ENCODE measurements at regions not wholly inside any gene's neighbourhood (a gene's known extent, or its start where the extent isn't known, plus 50 kb on each side); places are given as distances from the start of the nearest gene placed in this dataset.

- Histone ChIP-seq H3K27ac (no peak overlapping the region), H3K36me3 (no peaks in the 10 kb centered on the region), H3K4me3 (no peak overlapping the region), H3K9me3 (no peaks in the 10 kb centered on the region), H3K4me1 (no peaks in the 10 kb centered on the region), H3K27me3 (replicated peaks in 1 of 7) (no peaks in the 10 kb centered on the region)
- no peak for DNase-seq
- TF ChIP-seq, protein P1, sequence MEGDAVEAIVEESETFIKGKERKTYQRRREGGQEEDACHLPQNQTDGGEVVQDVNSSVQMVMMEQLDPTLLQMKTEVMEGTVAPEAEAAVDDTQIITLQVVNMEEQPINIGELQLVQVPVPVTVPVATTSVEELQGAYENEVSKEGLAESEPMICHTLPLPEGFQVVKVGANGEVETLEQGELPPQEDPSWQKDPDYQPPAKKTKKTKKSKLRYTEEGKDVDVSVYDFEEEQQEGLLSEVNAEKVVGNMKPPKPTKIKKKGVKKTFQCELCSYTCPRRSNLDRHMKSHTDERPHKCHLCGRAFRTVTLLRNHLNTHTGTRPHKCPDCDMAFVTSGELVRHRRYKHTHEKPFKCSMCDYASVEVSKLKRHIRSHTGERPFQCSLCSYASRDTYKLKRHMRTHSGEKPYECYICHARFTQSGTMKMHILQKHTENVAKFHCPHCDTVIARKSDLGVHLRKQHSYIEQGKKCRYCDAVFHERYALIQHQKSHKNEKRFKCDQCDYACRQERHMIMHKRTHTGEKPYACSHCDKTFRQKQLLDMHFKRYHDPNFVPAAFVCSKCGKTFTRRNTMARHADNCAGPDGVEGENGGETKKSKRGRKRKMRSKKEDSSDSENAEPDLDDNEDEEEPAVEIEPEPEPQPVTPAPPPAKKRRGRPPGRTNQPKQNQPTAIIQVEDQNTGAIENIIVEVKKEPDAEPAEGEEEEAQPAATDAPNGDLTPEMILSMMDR (IDR thresholded peaks at IDR 0.05 in 8 of 11, conservative IDR thresholded peaks at IDR 0.05 in 3 of 11), result no peak
- TF ChIP-seq POLR2AphosphoS5 (IDR thresholded peaks at IDR 0.05), result no peak
- no peak for TF ChIP-seq POLR2A (IDR thresholded peaks at IDR 0.05)
- intact Hi-C loops (cut with DNase I; ENCODE audit: low total_unique reads), result no loop called here
- 74 to 83% (median 78%) methylated on average over 4 of the region's 4 CpGs for WGBS, 5 donors
These were observed 433.4 kb downstream of the DTWD2 start for GRCh38 chr5:118554981-118555380.

DNA sequence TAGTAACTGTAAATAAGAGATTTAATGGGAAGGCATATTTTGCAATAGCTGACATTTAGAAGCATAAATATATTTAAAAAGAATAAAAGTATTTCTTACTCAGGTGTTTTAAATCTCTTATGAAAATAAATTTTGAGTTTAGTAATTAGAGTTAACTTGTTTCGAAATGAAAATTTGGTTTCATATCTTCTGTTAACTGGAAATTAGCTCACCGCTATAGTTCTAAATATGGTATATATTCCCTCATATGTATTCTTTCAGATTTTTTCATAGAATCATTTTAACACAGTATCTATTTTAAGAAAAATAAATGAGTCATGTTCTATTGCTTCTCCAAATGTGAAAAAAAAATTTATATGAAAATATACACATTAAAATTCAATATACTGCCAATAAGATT, 434.1 kb downstream of the DTWD2 start:
- DNase-seq, result no peak
- Histone ChIP-seq H3K4me1 (no peaks in the 10 kb centered on the region), H3K9me3 (no peaks in the 10 kb centered on the region), H3K4me3 (no peak overlapping the region), H3K36me3 (no peaks in the 10 kb centered on the region), H3K27ac (no peak overlapping the region), H3K27me3 (replicated peaks in 1 of 7) (no peaks in the 10 kb centered on the region)
- intact Hi-C loops (cut with DNase I; ENCODE audit: low total_unique reads), result no loop called here
- no peak for TF ChIP-seq POLR2AphosphoS5 (IDR thresholded peaks at IDR 0.05)
- TF ChIP-seq POLR2A (IDR thresholded peaks at IDR 0.05), result no peak
- TF ChIP-seq, protein P1 (IDR thresholded peaks at IDR 0.05 in 8 of 11, conservative IDR thresholded peaks at IDR 0.05 in 3 of 11), result no peak
- 80 to 92% (median 86%) methylated on average over 2 of the region's 2 CpGs for WGBS, 5 donors

GRCh38 chr5:118553662-118554061, 434.7 kb downstream of the DTWD2 start:
- intact Hi-C loops (cut with DNase I; ENCODE audit: low total_unique reads), result no loop called here
- Histone ChIP-seq H3K9me3 (no peaks in the 10 kb centered on the region), H3K27me3 (replicated peaks in 1 of 7) (no peaks in the 10 kb centered on the region), H3K27ac (no peak overlapping the region), H3K36me3 (no peaks in the 10 kb centered on the region), H3K4me1 (no peaks in the 10 kb centered on the region), H3K4me3 (no peak overlapping the region)
- 70 to 85% (median 78%) methylated on average over 3 of the region's 3 CpGs for WGBS, 5 donors
- no peak for DNase-seq
- TF ChIP-seq, protein P1 (IDR thresholded peaks at IDR 0.05 in 8 of 11, conservative IDR thresholded peaks at IDR 0.05 in 3 of 11), result no peak
- TF ChIP-seq POLR2AphosphoS5 (IDR thresholded peaks at IDR 0.05), result no peak
- no peak for TF ChIP-seq POLR2A (IDR thresholded peaks at IDR 0.05)

DNA sequence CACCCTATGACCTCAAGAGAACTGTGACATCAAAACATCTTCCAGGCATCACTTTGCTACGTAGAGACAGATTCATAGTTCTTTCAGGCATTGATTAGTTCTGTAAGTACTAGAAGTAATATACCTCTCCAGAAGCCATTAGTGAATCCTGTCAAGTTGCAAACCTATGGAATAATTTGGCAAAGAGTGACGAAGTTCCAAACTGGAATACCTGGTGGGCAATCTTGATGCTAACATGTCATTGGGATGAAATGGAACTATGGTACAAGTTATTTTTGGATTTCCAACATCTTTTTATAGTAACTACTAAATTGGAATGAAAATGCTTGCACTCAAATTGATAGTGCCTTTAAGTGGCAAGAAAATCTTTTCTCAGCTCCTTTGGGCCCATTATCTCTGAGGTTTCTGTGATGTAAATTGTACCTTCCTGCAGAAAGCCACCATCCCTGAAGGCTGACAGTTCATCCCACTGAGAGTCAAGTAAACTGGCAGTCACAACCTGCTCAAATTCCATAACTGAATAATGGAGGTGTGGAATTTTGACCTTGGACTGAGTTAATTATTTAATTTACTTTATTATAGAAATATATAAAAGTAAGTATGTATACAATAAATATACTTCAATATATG, 435.5 kb downstream of the DTWD2 start:
- Histone ChIP-seq H3K4me1 (no peaks in the 10 kb centered on the region), H3K27ac (no peak overlapping the region), H3K27me3 (replicated peaks in 1 of 7) (no peaks in the 10 kb centered on the region), H3K9me3 (no peaks in the 10 kb centered on the region), H3K4me3 (no peak overlapping the region), H3K36me3 (no peaks in the 10 kb centered on the region)
- TF ChIP-seq POLR2AphosphoS5 (IDR thresholded peaks at IDR 0.05), result no peak
- TF ChIP-seq POLR2A (IDR thresholded peaks at IDR 0.05), result no peak
- TF ChIP-seq, protein P1 (IDR thresholded peaks at IDR 0.05 in 8 of 11, conservative IDR thresholded peaks at IDR 0.05 in 3 of 11), result no peak
- no peak for DNase-seq
- intact Hi-C loops (cut with DNase I; ENCODE audit: low total_unique reads), result no loop called here
- WGBS, 5 donors, result 60 to 97% (median 88%) methylated on average over 2 of the region's 2 CpGs

All from spleen (tissue), 11 donors.